ENCODE measurements at regions not wholly inside any gene's neighbourhood (a gene's known extent, or its start where the extent isn't known, plus 50 kb on each side); places are given as distances from the start of the nearest gene placed in this dataset.

- no peak for DNase-seq
Observed at GRCh38 chr9:87122947-87123685, 175.8 kb upstream of the GAS1 start.

GRCh38 chr9:87123830-87124229 is 176.5 kb upstream of the GAS1 start:
- no peak for DNase-seq

- DNase-seq = no peak
Observed at GRCh38 chr9:87125819-87126218, 178.5 kb upstream of the GAS1 start.

DNA sequence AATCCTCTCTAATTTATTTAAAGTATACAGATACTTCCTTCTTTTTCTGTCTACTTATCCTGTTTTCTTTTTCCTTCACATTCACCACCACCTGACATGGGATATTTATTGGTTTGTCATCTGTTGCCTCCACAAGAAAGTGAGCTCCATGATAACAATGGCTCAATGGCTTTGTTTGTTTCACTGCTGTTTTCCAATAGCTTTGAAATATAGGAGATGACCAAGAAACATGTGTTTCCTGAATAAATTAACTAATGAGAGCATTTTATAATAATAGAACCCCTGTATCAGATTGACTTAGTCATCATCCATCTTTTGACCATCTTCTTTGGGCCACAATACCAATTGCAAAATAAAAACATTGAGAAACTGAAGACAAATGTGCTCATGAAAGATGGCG is 180.2 kb upstream of the GAS1 start:
- DNase-seq = no peak

DNA sequence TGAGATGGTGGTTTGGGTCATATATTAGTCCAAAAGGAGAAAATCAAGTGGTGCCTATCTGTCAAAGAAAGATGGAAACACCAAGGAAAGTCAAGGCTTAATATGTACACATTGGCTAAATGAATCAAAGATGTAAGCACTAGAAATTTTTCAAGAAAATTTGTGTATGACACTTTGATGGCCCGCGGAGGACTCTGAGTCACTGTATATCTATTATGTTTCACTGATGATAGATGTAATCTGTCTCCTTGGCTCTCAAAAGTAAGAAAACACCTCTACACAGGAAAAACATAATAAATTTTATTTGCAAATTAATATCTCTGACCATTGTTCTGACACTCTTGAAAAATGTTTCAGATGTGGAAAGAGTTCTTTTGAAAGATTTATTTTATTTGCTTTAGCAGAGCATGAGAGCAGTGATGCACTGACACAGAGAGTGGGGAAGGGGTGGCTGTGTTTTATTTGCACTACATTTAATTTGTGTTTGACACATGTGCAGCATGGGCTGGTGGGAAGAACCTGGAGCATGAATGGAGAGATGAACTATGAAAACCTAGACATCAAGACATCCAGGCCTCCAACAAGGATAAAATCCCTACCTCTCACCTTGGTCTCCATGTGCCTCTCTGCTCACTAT is 180.8 kb upstream of the GAS1 start:
- no peak for DNase-seq

DNA sequence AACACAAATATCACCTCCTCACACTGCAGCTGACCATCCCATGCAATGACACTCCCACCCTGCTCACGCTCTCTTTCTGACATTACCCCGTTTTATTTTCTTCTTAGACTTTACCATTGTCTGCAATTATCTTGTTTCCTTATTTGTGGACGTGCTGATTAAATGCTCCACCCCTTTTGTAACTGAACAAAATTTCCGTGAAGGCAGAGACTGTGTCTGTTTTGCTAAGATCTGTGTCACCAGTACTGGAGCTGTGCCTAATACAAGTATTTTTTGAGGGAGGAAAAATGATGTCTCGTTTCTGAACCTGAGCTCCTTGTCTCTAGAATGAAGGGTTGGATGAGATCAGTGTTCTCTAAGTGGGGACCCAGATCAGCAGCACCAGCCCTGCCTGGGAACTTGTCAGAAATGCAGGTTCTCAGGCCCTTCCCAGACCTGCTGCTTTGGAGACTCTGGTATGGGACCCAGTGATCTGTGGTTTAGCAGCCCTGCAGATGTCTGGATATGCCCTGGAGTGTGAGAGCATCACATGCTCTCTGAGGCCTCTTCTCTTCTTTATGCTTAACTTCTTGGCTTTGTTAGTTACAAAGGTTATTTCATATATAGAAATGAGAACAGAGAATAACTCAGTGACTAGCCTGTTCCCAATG is 181.7 kb upstream of the GAS1 start:
- no peak for DNase-seq

GRCh38 chr9:87135074-87135473 is 187.8 kb upstream of the GAS1 start:
- no peak for DNase-seq

- DNase-seq = no peak
Observed at GRCh38 chr9:87137718-87138117, 190.4 kb upstream of the GAS1 start.

GRCh38 chr9:87138128-87139040 is 191.1 kb upstream of the GAS1 start:
- DNase-seq = no peak

DNA sequence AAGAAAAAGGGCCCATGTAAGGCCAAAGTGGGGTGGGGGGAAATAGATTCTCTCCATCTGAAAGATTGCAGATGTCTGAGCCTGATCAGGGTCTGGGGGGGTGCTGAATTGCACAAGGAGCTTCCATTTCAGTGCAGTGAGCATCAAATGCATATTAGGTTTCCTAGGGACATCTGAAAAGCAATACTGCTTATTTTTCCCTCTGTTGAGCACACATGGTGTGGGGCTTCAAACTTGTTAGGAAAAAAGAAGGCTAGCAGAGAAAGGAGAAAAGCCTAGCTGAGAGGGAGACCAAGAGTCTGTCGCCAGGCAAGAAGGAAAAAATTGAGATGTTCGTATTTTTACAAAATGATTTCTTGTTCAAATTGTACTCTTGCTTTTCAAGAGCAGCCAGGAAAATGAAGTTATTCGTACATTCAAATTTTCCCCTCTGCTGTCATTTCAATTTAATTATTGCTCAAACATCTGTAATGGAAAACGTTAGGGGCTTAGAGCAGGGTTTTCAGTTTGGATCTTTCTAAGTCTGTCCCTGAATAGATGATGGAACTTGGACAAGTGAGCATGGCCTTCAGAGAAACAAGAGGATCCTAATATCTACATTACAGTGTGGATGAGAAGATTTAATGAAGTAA is 191.9 kb upstream of the GAS1 start:
- DNase-seq = no peak

- no peak for DNase-seq
Observed at GRCh38 chr9:87140142-87140541, 192.8 kb upstream of the GAS1 start.

- DNase-seq = no peak
Observed at GRCh38 chr9:87140605-87141109, 193.4 kb upstream of the GAS1 start.

DNA sequence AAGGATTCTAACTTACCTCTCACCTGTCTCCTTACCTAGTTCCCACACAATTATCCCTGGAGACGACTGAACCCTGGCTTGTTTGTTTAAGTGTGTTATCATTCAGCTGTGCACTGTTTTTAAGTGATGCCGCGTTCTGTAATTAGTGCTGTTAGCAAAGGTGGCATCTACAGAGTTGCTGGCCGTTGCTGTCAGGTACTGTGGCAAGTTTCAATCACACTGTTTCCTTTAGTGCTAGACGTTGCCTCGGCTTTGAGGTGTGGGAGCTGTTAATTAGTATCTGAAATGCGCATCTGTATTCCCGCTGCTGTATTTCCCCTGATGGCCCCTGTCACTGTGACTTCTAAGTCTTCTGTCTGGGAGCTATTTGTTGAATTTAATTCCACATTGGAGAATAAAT is 193.8 kb upstream of the GAS1 start:
- no peak for DNase-seq

DNA sequence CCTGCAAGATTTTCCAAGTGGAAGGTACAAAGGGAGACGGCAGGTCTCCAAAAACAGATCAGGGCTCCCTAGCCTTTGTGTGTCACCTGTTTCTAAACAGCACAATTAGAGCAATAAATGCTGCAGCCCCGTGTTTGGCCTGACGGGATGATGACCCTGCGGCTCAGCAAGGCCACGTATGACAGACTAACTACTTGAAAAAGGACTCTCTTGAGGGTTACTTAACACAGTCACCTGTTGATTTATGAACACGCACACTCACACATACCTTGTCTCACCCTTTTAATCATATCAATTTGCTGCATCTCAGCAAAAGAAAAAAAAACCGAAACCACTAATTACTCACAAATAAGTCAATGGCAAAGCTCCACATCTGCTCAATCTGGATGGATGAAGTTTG is 199.6 kb upstream of the GAS1 start:
- DNase-seq = no peak

GRCh38 chr9:87147839-87148238 is 200.5 kb upstream of the GAS1 start:
- no peak for DNase-seq

DNA sequence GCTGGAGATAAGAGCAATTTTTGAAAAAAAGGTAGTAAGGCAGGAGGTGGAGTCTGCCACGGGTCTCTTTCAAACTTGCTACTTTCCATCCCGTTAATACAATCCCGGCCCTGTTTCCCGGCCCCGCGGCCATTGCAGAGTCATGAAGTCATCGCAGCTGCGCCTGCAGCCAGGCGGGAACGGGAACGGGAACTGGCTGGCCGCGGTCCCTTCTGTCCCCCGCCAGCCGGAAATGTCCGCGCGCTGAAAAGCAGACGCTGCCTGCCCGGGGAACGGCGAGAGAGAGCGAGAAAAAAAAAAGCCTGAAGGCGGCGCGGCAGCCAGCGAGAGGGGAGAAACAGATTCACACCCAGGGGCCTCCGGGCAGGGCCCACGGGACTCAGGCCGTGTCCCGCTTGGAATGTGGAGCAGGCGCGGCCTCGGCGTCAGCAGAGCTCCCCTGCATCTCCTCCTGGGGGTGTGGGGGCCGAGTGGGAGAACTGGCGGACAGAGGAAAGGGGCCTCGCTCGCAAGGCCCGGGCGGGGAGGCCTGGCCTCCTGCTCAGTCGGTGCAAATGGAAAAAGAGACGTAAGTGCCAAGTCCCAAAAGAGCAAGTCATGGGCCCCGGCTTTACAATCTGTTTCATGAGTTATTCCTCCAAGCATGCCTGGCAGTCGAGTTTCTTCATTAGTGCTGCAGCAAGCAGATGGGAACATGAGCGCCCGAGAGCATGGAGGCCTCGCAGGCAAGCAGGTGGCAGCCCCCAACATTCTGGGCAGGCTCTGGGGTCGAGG is 201.2 kb upstream of the GAS1 start:
- DNase-seq = no peak

DNA sequence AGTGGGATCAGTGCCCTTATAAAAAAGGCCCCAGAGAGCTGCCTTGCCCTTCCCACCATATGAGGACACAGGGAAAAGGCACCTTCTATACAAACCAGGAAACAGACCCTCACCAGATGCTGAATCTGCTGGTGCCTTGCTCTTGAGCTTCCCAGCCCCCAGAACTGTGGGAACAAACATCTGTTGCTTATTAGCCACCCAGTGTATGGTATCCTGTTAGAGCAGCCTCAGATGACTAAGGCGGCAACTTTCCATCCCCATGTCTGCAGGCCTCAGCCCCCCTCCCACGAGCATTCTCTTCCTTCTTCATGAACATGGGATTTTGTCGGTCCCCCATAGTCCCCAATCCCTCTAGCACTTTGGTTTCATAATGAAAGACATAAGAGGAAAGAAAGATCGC is 202.5 kb upstream of the GAS1 start:
- DNase-seq = no peak

- DNase-seq = no peak
Observed at GRCh38 chr9:87152256-87152655, 204.9 kb upstream of the GAS1 start.

GRCh38 chr9:87156247-87156646 is 208.9 kb upstream of the GAS1 start:
- no peak for DNase-seq

DNA sequence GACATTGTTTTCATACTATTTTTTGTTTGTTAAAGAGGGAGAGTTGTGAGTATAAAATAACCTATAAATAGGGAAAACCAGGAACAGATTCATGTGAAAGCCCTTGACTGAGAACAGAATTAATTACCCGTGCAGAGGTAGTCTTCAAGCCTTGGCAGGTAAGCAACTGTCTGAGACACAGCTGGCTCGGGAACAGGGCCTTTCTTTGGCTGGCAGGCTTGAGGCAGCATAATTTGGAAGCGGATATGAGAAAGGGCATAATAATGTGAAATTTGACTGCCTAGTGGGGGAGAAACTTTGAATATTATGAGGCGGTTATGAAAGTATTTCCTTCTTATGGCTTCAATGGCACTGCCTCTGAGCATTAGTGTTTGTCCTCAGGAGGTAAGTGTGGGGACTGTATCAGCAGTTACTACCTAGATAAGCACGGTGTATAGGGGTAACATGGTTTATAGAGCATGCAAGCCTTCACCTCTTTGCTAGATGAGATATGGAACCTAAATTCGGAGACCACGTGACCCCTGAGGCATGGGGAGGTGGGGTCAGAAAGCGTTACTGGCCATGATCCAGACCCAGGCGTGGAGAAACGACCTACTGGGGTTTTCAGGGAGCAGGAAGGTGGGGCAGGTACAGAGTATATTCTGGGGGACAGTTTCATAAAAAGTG is 210.2 kb upstream of the GAS1 start:
- DNase-seq = no peak

DNA sequence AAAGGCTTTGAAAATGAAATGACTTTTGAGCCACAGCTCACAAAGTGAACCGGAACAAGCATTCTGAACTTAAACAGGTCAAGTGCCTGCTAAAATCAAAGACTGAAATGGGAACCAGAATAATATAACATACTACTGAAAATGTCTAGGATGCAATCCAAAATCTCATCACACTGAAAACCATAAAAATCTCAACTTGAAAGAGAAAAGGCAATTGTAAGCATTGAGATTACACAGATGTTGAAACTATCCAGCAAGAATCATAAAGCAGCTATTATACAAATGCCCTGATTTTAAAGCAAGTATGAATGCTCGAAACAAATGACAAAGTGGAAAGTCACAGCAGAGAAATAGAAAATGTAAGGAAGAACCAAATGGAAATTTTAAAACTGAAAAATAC is 211.5 kb upstream of the GAS1 start:
- DNase-seq = no peak

All from NCI-H1694 treated with DMSO at 0.1 percent for 48 hours (cell line).